BJ (cell line): ENCODE measurements at regions not wholly inside any gene's neighbourhood (a gene's known extent, or its start where the extent isn't known, plus 50 kb on each side); places are given as distances from the start of the nearest gene placed in this dataset.

Source experiments
- CTCF ChIA-PET: fragments of 350-600 bp; formaldehyde crosslinking; extraction: SDS; loops from one replicate; lab custom pipeline; 2021; ENCODE audit warnings: antibody characterized with exemption, inconsistent platforms; lab: Yijun Ruan, JAX
- POLR2A ChIA-PET: fragments of 300-600 bp; sonication (Branson Sonifier 250); formaldehyde crosslinking; extraction: SDS; loops from one replicate; lab custom pipeline; 2021; ENCODE audit warnings: antibody characterized with exemption; lab: Charles Lee
- DNase-seq: peaks from one replicate; pipeline ENCODE4 v3.0.0-alpha.2; 2011; ENCODE audit warnings: low read depth
- H3K27me3 ChIP-seq: 2 replicates; pipeline ENCODE4 v1.6.0; 2011; ENCODE audit warnings: low read length; ENCODE audit not compliant: control insufficient read depth, insufficient read depth
- H3K36me3 ChIP-seq: 2 replicates; pipeline ENCODE4 v1.5.1; 2011; ENCODE audit warnings: low read length; ENCODE audit not compliant: control insufficient read depth, insufficient read depth
- H3K4me3 ChIP-seq: 2 replicates; pipeline ENCODE4 v1.5.1; 2011; ENCODE audit warnings: low read depth, mild to moderate bottlenecking, control low read depth, low read length
- TF ChIP-seq, protein P1 (sequence below): IDR thresholded peaks from 2 replicates; pipeline ENCODE4 v1.5.1; 2011; ENCODE audit warnings: low read depth, mild to moderate bottlenecking, control low read depth, inconsistent platforms, low read length, moderate library complexity; ENCODE audit not compliant: insufficient read depth

DNA sequence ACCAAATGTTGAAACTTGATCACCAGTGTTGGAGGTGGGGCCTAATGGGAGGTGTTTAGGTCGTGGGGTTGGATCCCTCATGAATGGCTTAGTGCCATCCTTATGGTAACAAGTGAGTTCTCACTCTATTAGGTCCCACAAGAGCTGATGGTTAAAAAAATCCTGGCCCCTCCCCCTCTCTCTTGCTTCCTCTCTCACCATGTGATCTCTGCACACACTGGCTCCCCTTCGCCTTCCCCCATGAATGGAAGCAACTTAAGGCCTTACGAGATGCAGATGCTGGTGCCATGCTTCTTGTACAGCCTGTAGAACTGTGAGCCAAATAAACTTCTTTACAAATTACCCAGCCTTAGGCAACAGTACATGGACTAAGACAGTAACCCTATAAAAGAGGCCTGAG lies 62.7 kb downstream of the PPP1R3C start:
- POLR2A ChIA-PET = no interaction called here
- Histone ChIP-seq H3K36me3 (no peaks in the 10 kb centered on the region), H3K27me3 (no peaks in the 10 kb centered on the region), H3K4me3 (no peak overlapping the region)
- DNase-seq = no peak
- CTCF ChIA-PET = no interaction called here
- TF ChIP-seq, protein P1, sequence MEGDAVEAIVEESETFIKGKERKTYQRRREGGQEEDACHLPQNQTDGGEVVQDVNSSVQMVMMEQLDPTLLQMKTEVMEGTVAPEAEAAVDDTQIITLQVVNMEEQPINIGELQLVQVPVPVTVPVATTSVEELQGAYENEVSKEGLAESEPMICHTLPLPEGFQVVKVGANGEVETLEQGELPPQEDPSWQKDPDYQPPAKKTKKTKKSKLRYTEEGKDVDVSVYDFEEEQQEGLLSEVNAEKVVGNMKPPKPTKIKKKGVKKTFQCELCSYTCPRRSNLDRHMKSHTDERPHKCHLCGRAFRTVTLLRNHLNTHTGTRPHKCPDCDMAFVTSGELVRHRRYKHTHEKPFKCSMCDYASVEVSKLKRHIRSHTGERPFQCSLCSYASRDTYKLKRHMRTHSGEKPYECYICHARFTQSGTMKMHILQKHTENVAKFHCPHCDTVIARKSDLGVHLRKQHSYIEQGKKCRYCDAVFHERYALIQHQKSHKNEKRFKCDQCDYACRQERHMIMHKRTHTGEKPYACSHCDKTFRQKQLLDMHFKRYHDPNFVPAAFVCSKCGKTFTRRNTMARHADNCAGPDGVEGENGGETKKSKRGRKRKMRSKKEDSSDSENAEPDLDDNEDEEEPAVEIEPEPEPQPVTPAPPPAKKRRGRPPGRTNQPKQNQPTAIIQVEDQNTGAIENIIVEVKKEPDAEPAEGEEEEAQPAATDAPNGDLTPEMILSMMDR = no peak

DNA sequence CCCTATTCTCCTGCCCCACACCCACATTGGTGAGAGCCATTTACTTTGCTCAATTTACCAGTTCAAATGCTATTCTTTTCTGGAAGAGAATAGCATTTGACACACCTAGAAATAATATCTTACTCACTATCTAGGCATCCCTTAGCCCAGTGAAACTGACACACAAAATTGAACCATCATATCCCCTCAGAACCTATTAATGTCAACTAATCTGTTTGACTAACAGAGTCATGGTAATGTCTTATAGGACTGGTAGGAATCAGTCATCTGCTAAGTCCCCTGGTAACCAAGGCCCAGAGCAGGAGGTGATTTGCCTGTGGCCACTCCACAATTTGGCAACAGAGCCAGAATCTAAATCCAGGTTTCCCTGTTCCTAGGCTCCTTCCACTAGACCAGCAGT lies 63.3 kb downstream of the PPP1R3C start:
- POLR2A ChIA-PET = no interaction called here
- TF ChIP-seq, protein P1 = no peak
- no peak for DNase-seq
- Histone ChIP-seq H3K4me3 (no peak overlapping the region), H3K27me3 (no peaks in the 10 kb centered on the region), H3K36me3 (no peaks in the 10 kb centered on the region)
- CTCF ChIA-PET = no interaction called here

DNA sequence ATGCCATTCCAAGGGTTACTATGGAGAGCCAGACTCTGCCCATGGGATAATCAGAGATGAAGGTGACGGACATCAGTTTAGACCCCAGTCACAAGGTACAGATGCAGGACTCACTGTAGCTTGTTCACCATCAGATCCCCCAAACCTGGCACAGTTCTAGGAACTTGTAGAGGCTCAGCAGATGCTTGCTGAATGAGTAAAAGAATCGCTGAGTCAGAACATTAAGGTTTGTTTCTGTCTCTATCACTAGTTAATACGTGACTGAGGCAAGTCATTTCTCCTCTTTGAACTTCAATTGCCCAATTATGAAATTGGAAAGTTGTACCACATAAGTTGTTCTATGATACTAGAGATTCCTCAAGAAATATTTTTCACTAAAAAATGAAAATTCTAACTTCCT lies 65.1 kb downstream of the PPP1R3C start:
- ChIA-PET POLR2A (no interaction called here), CTCF (interaction anchor here (0.8 kb wide), 1 partner anchor 67 kb away, joined by 5 read pairs; no protein-coding TSS in a partner anchor)
- TF ChIP-seq, protein P1 = no peak
- Histone ChIP-seq H3K27me3 (peaks cover 2% of the 10 kb centered on the region; the same call in 1 of the 2 replicates), H3K36me3 (no peaks in the 10 kb centered on the region), H3K4me3 (no peak overlapping the region)
- DNase-seq = no peak

DNA sequence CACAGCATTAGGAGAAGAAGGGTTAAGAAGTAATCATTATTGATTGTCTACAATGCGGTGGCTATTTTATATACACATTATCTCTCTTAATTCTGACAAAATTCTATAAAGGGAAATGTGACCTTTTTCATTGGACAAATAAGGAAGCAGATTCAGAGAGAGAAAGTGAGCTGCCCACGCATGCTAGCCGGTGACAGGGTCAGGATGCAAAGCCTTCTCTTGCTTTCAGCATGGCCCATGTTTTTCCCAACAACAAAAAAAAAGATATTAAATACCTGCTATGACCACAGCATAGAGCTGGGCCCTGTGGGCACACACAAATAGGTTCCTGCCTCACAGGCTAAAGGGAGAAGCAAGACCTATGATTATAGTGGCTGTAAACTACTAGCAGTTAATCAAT lies 66.8 kb downstream of the PPP1R3C start:
- peaks cover 2% of the 10 kb centered on the region; the same call in 1 of the 2 replicates for H3K27me3 ChIP-seq
- ChIA-PET CTCF (interaction anchor here (0.9 to 2.3 kb wide), 3 partner anchors 14 to 73 kb away, joined by 3 to 7 read pairs (median 6); no protein-coding TSS in a partner anchor), POLR2A (no interaction called here)
- DNase-seq = no peak
- TF ChIP-seq, protein P1 = no peak
- no peak overlapping the region for H3K4me3 ChIP-seq
- H3K36me3 ChIP-seq = no peaks in the 10 kb centered on the region

DNA sequence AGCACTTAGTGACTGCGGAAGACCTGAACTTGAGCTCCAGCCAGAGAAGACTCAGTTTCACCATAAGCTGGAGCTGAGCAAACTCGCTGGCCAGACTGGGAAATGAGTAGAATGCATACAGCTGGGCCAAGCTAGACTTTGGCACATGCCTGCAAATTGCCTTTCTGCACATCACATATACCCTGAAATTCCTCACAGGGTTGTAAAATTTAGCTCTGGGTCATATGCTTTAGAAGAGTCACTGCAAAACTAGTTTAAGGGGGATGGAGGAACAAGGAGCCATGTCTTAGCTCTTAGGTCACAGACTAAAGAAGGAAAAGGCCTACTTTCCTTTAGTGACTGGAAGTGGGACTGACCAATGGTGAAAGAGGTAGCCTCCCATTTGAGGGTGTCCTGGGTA lies 67.6 kb downstream of the PPP1R3C start:
- no peaks in the 10 kb centered on the region for H3K36me3 ChIP-seq
- ChIA-PET CTCF (interaction anchor here (1.5 to 2.3 kb wide), 2 partner anchors 13 to 70 kb away, joined by 4 to 7 read pairs; no protein-coding TSS in a partner anchor), POLR2A (no interaction called here)
- TF ChIP-seq, protein P1 = no peak
- H3K4me3 ChIP-seq = no peak overlapping the region
- peaks cover 2% of the 10 kb centered on the region; the same call in 1 of the 2 replicates for H3K27me3 ChIP-seq
- DNase-seq = no peak
